ENCODE measurements at regions not wholly inside any gene's neighbourhood (a gene's known extent, or its start where the extent isn't known, plus 50 kb on each side); places are given as distances from the start of the nearest gene placed in this dataset.

- TF ChIP-seq USF1 (IDR thresholded peaks at IDR 0.05) = no peak
- peak; percentile 31; the same call in 1 of the 2 replicates for TF ChIP-seq RAD21 (IDR thresholded peaks at IDR 0.05; ENCODE audit: low read depth)
- no peak for TF ChIP-seq YY1 (IDR thresholded peaks at IDR 0.05; ENCODE audit: low read depth)
- TF ChIP-seq, protein P1, sequence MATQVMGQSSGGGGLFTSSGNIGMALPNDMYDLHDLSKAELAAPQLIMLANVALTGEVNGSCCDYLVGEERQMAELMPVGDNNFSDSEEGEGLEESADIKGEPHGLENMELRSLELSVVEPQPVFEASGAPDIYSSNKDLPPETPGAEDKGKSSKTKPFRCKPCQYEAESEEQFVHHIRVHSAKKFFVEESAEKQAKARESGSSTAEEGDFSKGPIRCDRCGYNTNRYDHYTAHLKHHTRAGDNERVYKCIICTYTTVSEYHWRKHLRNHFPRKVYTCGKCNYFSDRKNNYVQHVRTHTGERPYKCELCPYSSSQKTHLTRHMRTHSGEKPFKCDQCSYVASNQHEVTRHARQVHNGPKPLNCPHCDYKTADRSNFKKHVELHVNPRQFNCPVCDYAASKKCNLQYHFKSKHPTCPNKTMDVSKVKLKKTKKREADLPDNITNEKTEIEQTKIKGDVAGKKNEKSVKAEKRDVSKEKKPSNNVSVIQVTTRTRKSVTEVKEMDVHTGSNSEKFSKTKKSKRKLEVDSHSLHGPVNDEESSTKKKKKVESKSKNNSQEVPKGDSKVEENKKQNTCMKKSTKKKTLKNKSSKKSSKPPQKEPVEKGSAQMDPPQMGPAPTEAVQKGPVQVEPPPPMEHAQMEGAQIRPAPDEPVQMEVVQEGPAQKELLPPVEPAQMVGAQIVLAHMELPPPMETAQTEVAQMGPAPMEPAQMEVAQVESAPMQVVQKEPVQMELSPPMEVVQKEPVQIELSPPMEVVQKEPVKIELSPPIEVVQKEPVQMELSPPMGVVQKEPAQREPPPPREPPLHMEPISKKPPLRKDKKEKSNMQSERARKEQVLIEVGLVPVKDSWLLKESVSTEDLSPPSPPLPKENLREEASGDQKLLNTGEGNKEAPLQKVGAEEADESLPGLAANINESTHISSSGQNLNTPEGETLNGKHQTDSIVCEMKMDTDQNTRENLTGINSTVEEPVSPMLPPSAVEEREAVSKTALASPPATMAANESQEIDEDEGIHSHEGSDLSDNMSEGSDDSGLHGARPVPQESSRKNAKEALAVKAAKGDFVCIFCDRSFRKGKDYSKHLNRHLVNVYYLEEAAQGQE (IDR thresholded peaks at IDR 0.05; ENCODE audit: low read depth) = no peak
- TF ChIP-seq CEBPB (IDR thresholded peaks at IDR 0.05) = no peak
- TF ChIP-seq TAF1 (IDR thresholded peaks at IDR 0.05; ENCODE audit: low read depth) = no peak
- TF ChIP-seq CREB1 (IDR thresholded peaks at IDR 0.05; ENCODE audit: low read depth) = peak; percentile 57; the same call in 1 of the 2 replicates
- TF ChIP-seq, protein P2, sequence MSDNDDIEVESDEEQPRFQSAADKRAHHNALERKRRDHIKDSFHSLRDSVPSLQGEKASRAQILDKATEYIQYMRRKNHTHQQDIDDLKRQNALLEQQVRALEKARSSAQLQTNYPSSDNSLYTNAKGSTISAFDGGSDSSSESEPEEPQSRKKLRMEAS (IDR thresholded peaks at IDR 0.05) = peak; percentile 61; the same call in 1 of the 2 replicates
- TF ChIP-seq EP300 (IDR thresholded peaks at IDR 0.05; ENCODE audit: borderline replicate concordance) = peak; percentile 95
- TF ChIP-seq ZBTB7A (IDR thresholded peaks at IDR 0.05; ENCODE audit: low read depth) = no peak
- no peak for TF ChIP-seq EGR1 (IDR thresholded peaks at IDR 0.05)
- peak; percentile 87 for TF ChIP-seq FOXM1 (IDR thresholded peaks at IDR 0.05; ENCODE audit: borderline replicate concordance, low read depth)
- peak; percentile 82 for TF ChIP-seq TCF12 (IDR thresholded peaks at IDR 0.05; ENCODE audit: low read depth)
These were observed 725.5 kb downstream of the METTL15 start for GRCh38 chr11:28833670-28834069.

All from Ishikawa (cell line).